Mucosa of descending colon (tissue), 3 donors: ENCODE measurements at regions not wholly inside any gene's neighbourhood (a gene's known extent, or its start where the extent isn't known, plus 50 kb on each side); places are given as distances from the start of the nearest gene placed in this dataset.

Source experiments
- ATAC-seq: fragments of 200-7000 bp; cut with Tn5 transposase; one replicate; pipeline ENCODE4 v1.9.1; 2020; ENCODE audit warnings: mild to moderate bottlenecking, moderate library complexity
- DNase-seq, 3 donors: peaks; one replicate each; pipeline ENCODE4 v3.0.0-alpha.2; 2020
- H3K36me3 ChIP-seq: fragments of 200-600 bp; one replicate; pipeline ENCODE4 v1.8.0; 2021; ENCODE audit warnings: low read depth, mild to moderate bottlenecking
- H3K4me1 ChIP-seq: fragments of 200-600 bp; one replicate; pipeline ENCODE4 v1.8.0; 2021; ENCODE audit warnings: low read depth, mild to moderate bottlenecking
- H3K4me3 ChIP-seq: fragments of 200-600 bp; one replicate; pipeline ENCODE4 v1.8.0; 2021; ENCODE audit warnings: mild to moderate bottlenecking
- H3K9me3 ChIP-seq: fragments of 200-600 bp; one replicate; pipeline ENCODE4 v1.8.0; 2021; ENCODE audit warnings: mild to moderate bottlenecking
- CTCF ChIP-seq: fragments of 200-600 bp; IDR thresholded peaks from one replicate; pipeline ENCODE4 v1.8.0; 2022; ENCODE audit warnings: antibody characterized with exemption, mild to moderate bottlenecking
- intact Hi-C, 2 donors: fragments of 100-400 bp; cut with DNase I in 1 of 2; cut with micrococcal nuclease in 1 of 2; formaldehyde crosslinking; loops; one replicate each; pipeline versions ENCODE4 v1.11.0 to v1.11.1; 2022; cut with DNase I, micrococcal nuclease
- donor health status: DM: no; HTN: no; CAD: no; lungs with moderate emphysema.
- donor health status: DM: no; HTN: no; CAD: no.
- donor health status: DM: no; HTN: yes; CAD: no.

- ATAC-seq (no peak), DNase-seq (no peak)
- TF ChIP-seq CTCF = no peak
- Histone ChIP-seq H3K4me3 (no peak overlapping the region), H3K4me1 (no peaks in the 10 kb centered on the region), H3K36me3 (no peaks in the 10 kb centered on the region), H3K9me3 (no peaks in the 10 kb centered on the region)
- intact Hi-C loops = no loop called here
Observed at GRCh38 chr17:72065556-72065955, 55.3 kb upstream of the SOX9 start.

GRCh38 chr17:72068643-72069042, 52.2 kb upstream of the SOX9 start:
- intact Hi-C loops = no loop called here
- H3K36me3 ChIP-seq = no peaks in the 10 kb centered on the region
- TF ChIP-seq CTCF = no peak
- no peaks in the 10 kb centered on the region for H3K9me3 ChIP-seq
- peak; percentile 31 for ATAC-seq
- no peaks in the 10 kb centered on the region for H3K4me1 ChIP-seq
- no peak overlapping the region for H3K4me3 ChIP-seq
- DNase-seq = no peak

- no peak for ATAC-seq
- no peak overlapping the region for H3K4me3 ChIP-seq
- no peaks in the 10 kb centered on the region for H3K4me1 ChIP-seq
- no peak for TF ChIP-seq CTCF
- intact Hi-C loops = no loop called here
- DNase-seq = no peak
- H3K36me3 ChIP-seq = no peaks in the 10 kb centered on the region
- H3K9me3 ChIP-seq = no peaks in the 10 kb centered on the region
Observed at GRCh38 chr17:72069586-72070202, 51.1 kb upstream of the SOX9 start.
